Keratinocyte (primary cell): ENCODE measurements at regions not wholly inside any gene's neighbourhood (a gene's known extent, or its start where the extent isn't known, plus 50 kb on each side); places are given as distances from the start of the nearest gene placed in this dataset.

ENCODE experiments used
- EZH2 ChIP-seq: IDR thresholded peaks from one replicate; pipeline ENCODE4 v1.6.1; 2012; ENCODE audit warnings: inconsistent platforms, mild to moderate bottlenecking, low read length, moderate library complexity
- TF ChIP-seq, protein P1 (sequence below), 3 experiments: IDR thresholded peaks in 1 of 3; conservative IDR thresholded peaks in 1 of 3; optimal IDR thresholded peaks in 1 of 3; 2 replicates in 2 of 3; 3 replicates in 1 of 3; pipeline versions ENCODE3 to v1.5.1; 2011; ENCODE audit warnings: low read length in 3 of 3, mild to moderate bottlenecking in 3 of 3, moderate library complexity in 2 of 3, control low read depth in 1 of 3, inconsistent platforms in 1 of 3; ENCODE audit not compliant: insufficient read depth in 2 of 3; ENCODE audit errors: extremely low read depth in 1 of 3

GRCh38 chr1:244962130-244962529 lies 97.8 kb upstream of the HNRNPU start:
- TF ChIP-seq, protein P1, sequence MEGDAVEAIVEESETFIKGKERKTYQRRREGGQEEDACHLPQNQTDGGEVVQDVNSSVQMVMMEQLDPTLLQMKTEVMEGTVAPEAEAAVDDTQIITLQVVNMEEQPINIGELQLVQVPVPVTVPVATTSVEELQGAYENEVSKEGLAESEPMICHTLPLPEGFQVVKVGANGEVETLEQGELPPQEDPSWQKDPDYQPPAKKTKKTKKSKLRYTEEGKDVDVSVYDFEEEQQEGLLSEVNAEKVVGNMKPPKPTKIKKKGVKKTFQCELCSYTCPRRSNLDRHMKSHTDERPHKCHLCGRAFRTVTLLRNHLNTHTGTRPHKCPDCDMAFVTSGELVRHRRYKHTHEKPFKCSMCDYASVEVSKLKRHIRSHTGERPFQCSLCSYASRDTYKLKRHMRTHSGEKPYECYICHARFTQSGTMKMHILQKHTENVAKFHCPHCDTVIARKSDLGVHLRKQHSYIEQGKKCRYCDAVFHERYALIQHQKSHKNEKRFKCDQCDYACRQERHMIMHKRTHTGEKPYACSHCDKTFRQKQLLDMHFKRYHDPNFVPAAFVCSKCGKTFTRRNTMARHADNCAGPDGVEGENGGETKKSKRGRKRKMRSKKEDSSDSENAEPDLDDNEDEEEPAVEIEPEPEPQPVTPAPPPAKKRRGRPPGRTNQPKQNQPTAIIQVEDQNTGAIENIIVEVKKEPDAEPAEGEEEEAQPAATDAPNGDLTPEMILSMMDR (optimal IDR thresholded peaks at IDR 0.05 in 1 of 3, IDR thresholded peaks at IDR 0.05 in 1 of 3, conservative IDR thresholded peaks at IDR 0.05 in 1 of 3; ENCODE audit: extremely low read depth in 1 of 3, insufficient read depth in 2 of 3, low read length in 3 of 3), result no peak
- no peak for TF ChIP-seq EZH2
